ENCODE measurements at regions not wholly inside any gene's neighbourhood (a gene's known extent, or its start where the extent isn't known, plus 50 kb on each side); places are given as distances from the start of the nearest gene placed in this dataset.

DNA sequence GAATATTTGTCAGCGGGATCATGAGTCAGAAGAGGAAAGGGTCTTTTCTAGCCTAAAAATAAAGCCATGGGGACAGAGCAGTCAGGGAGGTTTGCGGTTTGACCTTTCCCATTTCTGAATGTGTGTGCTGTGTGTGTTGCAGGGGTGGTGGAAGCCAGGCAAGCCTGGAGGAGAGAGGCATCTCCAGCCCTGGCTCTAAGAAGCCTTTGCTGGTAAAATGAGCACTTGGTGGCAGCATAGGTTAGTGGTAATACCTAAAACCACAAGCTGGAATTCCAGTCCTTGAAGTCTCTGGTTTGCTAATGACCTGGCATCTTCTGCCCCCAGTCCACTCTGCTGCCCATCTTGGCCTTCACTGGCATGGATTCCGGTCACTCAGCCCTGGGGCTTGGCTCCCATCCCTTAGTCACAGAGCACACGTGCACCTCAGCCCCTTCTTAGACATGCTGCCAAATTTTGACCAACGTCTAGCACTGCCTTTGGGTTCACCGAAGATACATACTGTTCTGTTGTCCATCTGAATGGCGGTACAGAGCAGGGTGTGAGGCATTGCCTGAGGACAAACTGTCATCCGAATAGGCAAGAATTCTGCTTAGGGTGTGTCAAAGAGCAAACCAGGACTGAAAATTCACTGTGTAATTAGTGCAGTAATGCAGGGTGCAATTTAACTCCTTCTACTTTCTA lies 52.7 kb downstream of the KCNA5 start:
- no peaks in the 10 kb centered on the region for H3K9me3 ChIP-seq
- no peak for ATAC-seq
- TF ChIP-seq, protein P1, sequence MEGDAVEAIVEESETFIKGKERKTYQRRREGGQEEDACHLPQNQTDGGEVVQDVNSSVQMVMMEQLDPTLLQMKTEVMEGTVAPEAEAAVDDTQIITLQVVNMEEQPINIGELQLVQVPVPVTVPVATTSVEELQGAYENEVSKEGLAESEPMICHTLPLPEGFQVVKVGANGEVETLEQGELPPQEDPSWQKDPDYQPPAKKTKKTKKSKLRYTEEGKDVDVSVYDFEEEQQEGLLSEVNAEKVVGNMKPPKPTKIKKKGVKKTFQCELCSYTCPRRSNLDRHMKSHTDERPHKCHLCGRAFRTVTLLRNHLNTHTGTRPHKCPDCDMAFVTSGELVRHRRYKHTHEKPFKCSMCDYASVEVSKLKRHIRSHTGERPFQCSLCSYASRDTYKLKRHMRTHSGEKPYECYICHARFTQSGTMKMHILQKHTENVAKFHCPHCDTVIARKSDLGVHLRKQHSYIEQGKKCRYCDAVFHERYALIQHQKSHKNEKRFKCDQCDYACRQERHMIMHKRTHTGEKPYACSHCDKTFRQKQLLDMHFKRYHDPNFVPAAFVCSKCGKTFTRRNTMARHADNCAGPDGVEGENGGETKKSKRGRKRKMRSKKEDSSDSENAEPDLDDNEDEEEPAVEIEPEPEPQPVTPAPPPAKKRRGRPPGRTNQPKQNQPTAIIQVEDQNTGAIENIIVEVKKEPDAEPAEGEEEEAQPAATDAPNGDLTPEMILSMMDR (IDR thresholded peaks at IDR 0.05) = no peak
- no peak for TF ChIP-seq POLR2AphosphoS5 (IDR thresholded peaks at IDR 0.05)
- no peak for TF ChIP-seq POLR2A (IDR thresholded peaks at IDR 0.05)
- TF ChIP-seq EP300 (IDR thresholded peaks at IDR 0.05) = no peak
- H3K4me1 ChIP-seq = no peaks in the 10 kb centered on the region
- H3K27ac ChIP-seq = no peak overlapping the region
- H3K36me3 ChIP-seq = no peaks in the 10 kb centered on the region
- no peak overlapping the region for H3K4me3 ChIP-seq
- WGBS, 2 donors (ENCODE audit: low coverage in 1 of 2) = 52 to 72% methylated on average over 2 to 4 of the region's 8 CpGs
- peaks cover 52% of the 10 kb centered on the region for H3K27me3 ChIP-seq

DNA sequence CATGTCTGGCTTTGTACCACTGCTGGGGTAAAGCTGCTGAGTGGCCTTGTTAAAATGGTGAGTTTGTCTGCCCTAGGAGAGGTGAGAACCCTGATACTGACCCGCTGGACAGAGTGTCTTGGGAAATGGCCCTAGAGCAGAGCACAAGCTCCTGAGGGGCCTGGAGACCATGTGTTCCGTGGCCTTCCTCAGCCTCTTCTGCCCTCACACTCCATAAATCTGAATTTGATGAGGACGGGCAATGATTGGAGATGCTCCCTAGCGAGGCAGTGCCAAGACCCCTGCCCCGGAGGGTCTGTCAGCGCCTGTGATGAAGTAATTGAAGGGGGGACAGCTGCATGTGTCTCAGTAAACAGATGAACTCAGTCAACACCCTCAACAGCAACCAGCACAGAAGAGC lies 54.1 kb downstream of the KCNA5 start:
- ATAC-seq = no peak
- H3K4me1 ChIP-seq = no peaks in the 10 kb centered on the region
- WGBS, 2 donors (ENCODE audit: low coverage in 1 of 2) = 63 to 68% methylated on average over 2 to 5 of the region's 6 CpGs
- no peak overlapping the region for H3K27ac ChIP-seq
- H3K27me3 ChIP-seq = peaks cover 52% of the 10 kb centered on the region
- H3K9me3 ChIP-seq = no peaks in the 10 kb centered on the region
- TF ChIP-seq EP300 (IDR thresholded peaks at IDR 0.05) (no peak), POLR2A (IDR thresholded peaks at IDR 0.05) (no peak), POLR2AphosphoS5 (IDR thresholded peaks at IDR 0.05) (no peak)
- TF ChIP-seq, protein P1 (IDR thresholded peaks at IDR 0.05) = no peak
- no peak overlapping the region for H3K4me3 ChIP-seq
- H3K36me3 ChIP-seq = no peaks in the 10 kb centered on the region

DNA sequence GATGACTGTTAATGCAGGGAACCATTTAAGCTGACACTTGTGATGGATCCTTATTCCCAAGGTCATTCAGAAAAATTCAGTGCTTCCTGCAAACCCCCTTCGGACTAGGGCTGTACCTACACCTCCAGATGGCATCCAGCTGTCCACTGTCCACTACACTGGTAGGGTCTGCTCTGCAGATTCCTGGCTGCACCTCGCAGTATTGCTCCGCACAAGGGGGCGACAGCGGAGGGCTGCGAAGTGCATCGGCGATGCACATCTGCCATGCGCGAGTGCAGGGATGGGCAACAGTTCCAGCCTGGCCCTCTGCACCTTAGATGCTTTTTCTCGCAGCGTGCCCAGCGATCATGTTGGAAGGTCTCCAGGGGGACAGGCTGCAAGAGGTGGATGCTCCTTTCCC lies 55.5 kb downstream of the KCNA5 start:
- no peak overlapping the region for H3K27ac ChIP-seq
- no peaks in the 10 kb centered on the region for H3K36me3 ChIP-seq
- ATAC-seq = no peak
- H3K4me1 ChIP-seq = no peaks in the 10 kb centered on the region
- TF ChIP-seq EP300 (IDR thresholded peaks at IDR 0.05) = no peak
- TF ChIP-seq POLR2AphosphoS5 (IDR thresholded peaks at IDR 0.05) = no peak
- no peak for TF ChIP-seq POLR2A (IDR thresholded peaks at IDR 0.05)
- TF ChIP-seq, protein P1 (IDR thresholded peaks at IDR 0.05) = no peak
- peaks cover 47% of the 10 kb centered on the region for H3K27me3 ChIP-seq
- no peaks in the 10 kb centered on the region for H3K9me3 ChIP-seq
- no peak overlapping the region for H3K4me3 ChIP-seq
- 92% methylated on average over 9 of the region's 13 CpGs; no CpG with 5 or more reads in 1 of the 2 donors for WGBS, 2 donors (ENCODE audit: low coverage in 1 of 2)

DNA sequence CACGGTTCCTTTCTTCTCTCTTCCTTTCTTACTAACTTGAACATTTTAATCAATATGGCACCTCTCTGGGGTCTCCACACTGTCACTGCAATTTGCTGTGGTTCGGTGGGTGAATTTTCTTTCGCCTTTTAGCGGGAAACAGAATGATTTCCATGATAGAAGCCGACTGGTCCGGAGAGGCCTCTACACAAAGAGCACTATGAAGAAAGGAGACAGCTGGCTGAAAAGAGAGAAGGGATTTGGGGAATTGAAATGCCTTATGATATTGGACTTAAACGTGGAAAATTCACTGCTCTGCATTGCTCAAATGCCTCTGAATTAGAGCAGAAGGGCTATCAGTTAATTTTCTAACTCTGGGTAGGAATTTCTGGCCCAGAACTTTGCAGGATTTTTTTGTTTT lies 55.9 kb downstream of the KCNA5 start:
- TF ChIP-seq POLR2A (IDR thresholded peaks at IDR 0.05) = no peak
- TF ChIP-seq EP300 (IDR thresholded peaks at IDR 0.05) = no peak
- no peak for TF ChIP-seq POLR2AphosphoS5 (IDR thresholded peaks at IDR 0.05)
- TF ChIP-seq, protein P1 (IDR thresholded peaks at IDR 0.05) = no peak
- Histone ChIP-seq H3K4me3 (no peak overlapping the region), H3K4me1 (no peaks in the 10 kb centered on the region), H3K27ac (no peak overlapping the region), H3K36me3 (no peaks in the 10 kb centered on the region), H3K9me3 (no peaks in the 10 kb centered on the region), H3K27me3 (peaks cover 43% of the 10 kb centered on the region)
- 25 to 49% methylated on average over 1 to 2 of the region's 7 CpGs for WGBS, 2 donors (ENCODE audit: low coverage in 1 of 2)
- no peak for ATAC-seq

DNA sequence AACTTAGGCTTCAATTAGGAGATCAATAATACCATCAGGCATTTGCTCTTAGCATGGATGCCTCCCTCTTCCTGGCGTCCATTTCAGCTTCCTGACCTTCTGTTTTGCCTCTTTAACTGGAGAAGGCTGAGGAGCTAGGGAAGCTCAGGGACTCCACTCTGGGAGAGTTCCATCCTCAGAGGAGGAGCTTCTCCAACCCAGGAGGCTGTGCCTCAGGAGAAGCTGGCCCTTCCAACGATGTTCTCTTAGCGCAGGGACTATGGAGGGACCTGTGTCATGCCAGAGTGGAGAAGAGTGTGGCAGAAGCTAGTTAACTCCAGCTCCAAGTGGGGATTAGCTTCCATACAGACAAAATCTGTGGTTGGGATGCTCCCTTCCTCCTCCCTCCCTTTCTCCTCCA lies 58.0 kb downstream of the KCNA5 start:
- Histone ChIP-seq H3K4me3 (no peak overlapping the region), H3K9me3 (no peaks in the 10 kb centered on the region), H3K4me1 (no peaks in the 10 kb centered on the region), H3K27ac (no peak overlapping the region), H3K27me3 (peaks cover 35% of the 10 kb centered on the region), H3K36me3 (no peaks in the 10 kb centered on the region)
- TF ChIP-seq POLR2A (IDR thresholded peaks at IDR 0.05) (no peak), POLR2AphosphoS5 (IDR thresholded peaks at IDR 0.05) (no peak), EP300 (IDR thresholded peaks at IDR 0.05) (no peak)
- TF ChIP-seq, protein P1 (IDR thresholded peaks at IDR 0.05) = no peak
- no peak for ATAC-seq
- 100% methylated on average over 2 to 3 of the region's 3 CpGs for WGBS, 2 donors (ENCODE audit: low coverage in 1 of 2)

Measured in gastroesophageal sphincter (tissue), 4 donors.